HepG2 (cell line): ENCODE measurements at regions not wholly inside any gene's neighbourhood (a gene's known extent, or its start where the extent isn't known, plus 50 kb on each side); places are given as distances from the start of the nearest gene placed in this dataset.

Source experiments
- ATAC-seq: fragments of 200-7000 bp; cut with Tn5 transposase; 3 replicates; pipeline ENCODE4 v1.9.1; 2020; ENCODE audit warnings: mild to moderate bottlenecking, moderate library complexity
- BruUV-seq: library from RNA; stranded (reverse); fragments of 400-500 nt; replicated peaks from 2 replicates; lab custom pipeline; 2021; lab: Mats Ljungman, UMichigan
- CTCF ChIA-PET: fragments of 300-600 bp; formaldehyde crosslinking; extraction: SDS; loops from one replicate; lab custom pipeline; 2021; ENCODE audit warnings: low total read pairs, inconsistent platforms, low intra/inter-chr PET ratio; lab: Yijun Ruan, JAX
- POLR2A ChIA-PET: fragments of 350-600 bp; sonication (Branson Sonifier 250); formaldehyde crosslinking; loops from one replicate; lab custom pipeline; 2020; ENCODE audit warnings: antibody characterized with exemption, inconsistent platforms; lab: Yijun Ruan, JAX
- DNase-seq: peaks from one replicate; pipeline ENCODE4 v3.0.0-alpha.2; 2015; ENCODE audit warnings: low spot score
- FAIRE-seq: peaks from 3 replicates; lab custom pipeline; 2011; peaks lifted over from hg19 to GRCh38; lab: Jason Lieb, UNC
- H2AFZ ChIP-seq: one replicate; pipeline ENCODE4 v1.6.1; 2011; ENCODE audit warnings: low read length, inconsistent platforms
- H3K27ac ChIP-seq: fragments of 300-600 bp; 3 replicates; pipeline ENCODE4 v1.8.0; 2011; ENCODE audit warnings: mixed run types, mild to moderate bottlenecking, mixed read lengths, low read length, inconsistent platforms; ENCODE audit not compliant: insufficient read depth; ENCODE audit errors: extremely low read length
- H3K27me3 ChIP-seq, 2 experiments: fragments of 200-600 bp in 1 of 2; 2 replicates in 1 of 2; 3 replicates in 1 of 2; pipeline versions ENCODE4 v1.6.0 to v1.8.0; 2011; ENCODE audit warnings: low read length in 2 of 2, mild to moderate bottlenecking in 2 of 2, moderate library complexity in 2 of 2, inconsistent platforms in 1 of 2; ENCODE audit not compliant: insufficient read depth in 2 of 2, control insufficient read depth in 1 of 2
- H3K36me3 ChIP-seq, 2 experiments: fragments of 200-600 bp in 1 of 2; replicated peaks in 1 of 2; 2 replicates in 1 of 2; 3 replicates in 1 of 2; pipeline versions ENCODE4 v1.5.1 to v1.8.0; 2011; ENCODE audit warnings: low read length in 2 of 2, inconsistent platforms in 1 of 2; ENCODE audit not compliant: insufficient read depth in 2 of 2, control insufficient read depth in 1 of 2
- H3K4me1 ChIP-seq: 2 replicates; pipeline ENCODE4 v1.5.1; 2012; ENCODE audit warnings: low read length, inconsistent platforms; ENCODE audit not compliant: insufficient read depth
- H3K4me2 ChIP-seq: 2 replicates; pipeline ENCODE4 v1.6.0; 2011; ENCODE audit warnings: low read depth, low read length, inconsistent platforms
- H3K4me3 ChIP-seq, 3 experiments: fragments of 200-600 bp in 1 of 3; sonication (generic), shearing (Covaris generic) in 1 of 3; replicated peaks in 1 of 3; 2 replicates each; pipeline ENCODE4 v1.5.1; 2011 to 2016; ENCODE audit warnings: low read length in 3 of 3, inconsistent platforms in 2 of 3, low read depth in 2 of 3, mild to moderate bottlenecking in 2 of 3, control low read depth in 1 of 3, mixed read lengths in 1 of 3; ENCODE audit not compliant: insufficient read depth in 1 of 3
- H3K79me2 ChIP-seq: one replicate; pipeline ENCODE4 v1.6.1; 2011; ENCODE audit warnings: low read length, inconsistent platforms; ENCODE audit not compliant: insufficient read depth
- H3K9ac ChIP-seq: 2 replicates; pipeline ENCODE4 v1.6.0; 2011; ENCODE audit warnings: mild to moderate bottlenecking, low read depth, low read length, inconsistent platforms; ENCODE audit not compliant: insufficient read depth
- H3K9me3 ChIP-seq: 2 replicates; pipeline ENCODE4 v1.5.1; 2012; ENCODE audit warnings: mild to moderate bottlenecking, low read length
- H4K20me1 ChIP-seq: 2 replicates; pipeline ENCODE4 v1.6.0; 2011; ENCODE audit warnings: inconsistent platforms, mild to moderate bottlenecking, low read length, moderate library complexity; ENCODE audit not compliant: insufficient read depth
- HOXA5 ChIP-seq: sonication (generic); formaldehyde crosslinking; IDR thresholded peaks from 2 replicates; pipeline ENCODE4 v1.4.0; 2020; ENCODE audit warnings: missing genetic modification reagents
- KDM5B ChIP-seq: sonication (generic); formaldehyde crosslinking; IDR thresholded peaks from 2 replicates; pipeline ENCODE4 v1.4.0; 2020; ENCODE audit warnings: missing genetic modification reagents, mild to moderate bottlenecking, borderline replicate concordance
- STAT5B ChIP-seq: sonication (generic); formaldehyde crosslinking; IDR thresholded peaks from 2 replicates; pipeline ENCODE4 v1.4.0; 2020; ENCODE audit warnings: missing genetic modification reagents
- ZFAT ChIP-seq: sonication (generic); formaldehyde crosslinking; conservative IDR thresholded peaks from 2 replicates; pipeline ENCODE4 v1.8.1; 2023; ENCODE audit warnings: missing genetic modification reagents, inconsistent platforms
- ZNF317 ChIP-seq: sonication (generic); formaldehyde crosslinking; IDR thresholded peaks from 2 replicates; pipeline ENCODE4 v1.5.0; 2020; ENCODE audit warnings: mild to moderate bottlenecking, missing genetic modification reagents
- ZNF432 ChIP-seq: sonication (generic); formaldehyde crosslinking; IDR thresholded peaks from 2 replicates; pipeline ENCODE4 v1.5.0; 2020; ENCODE audit warnings: missing genetic modification reagents, mild to moderate bottlenecking, borderline replicate concordance
- ZNF891 ChIP-seq: sonication (generic); formaldehyde crosslinking; IDR thresholded peaks from 2 replicates; pipeline ENCODE4 v1.5.0; 2020; ENCODE audit warnings: mild to moderate bottlenecking, missing genetic modification reagents
- WGBS: methylation state at CpG from one replicate; pipeline ENCODE4 v1.1.6; 2017; ENCODE audit warnings: low lambda C conversion rate; 5-methylcytosine and 5-hydroxymethylcytosine counted together
- in situ Hi-C: cut with HindIII; loops from 2 replicates; pipeline ENCODE4 v1.10.0; 2017; ENCODE audit warnings: low pct_unique_long_range_greater_than_20kb; ENCODE audit not compliant: extremely low pct_ligation_motif_present
- intact Hi-C: fragments of 100-400 bp; cut with micrococcal nuclease; formaldehyde crosslinking; loops from one replicate; pipeline ENCODE4 v1.10.0; 2022; ENCODE audit not compliant: unreplicated experiment
- TF ChIP-seq, protein P1 (sequence below): sonication (generic); formaldehyde crosslinking; IDR thresholded peaks from 2 replicates; pipeline ENCODE4 v1.4.0; 2020; ENCODE audit warnings: missing genetic modification reagents; ENCODE audit errors: not compliant biosample characterization
- TF ChIP-seq, protein P2 (sequence below): sonication (generic); formaldehyde crosslinking; IDR thresholded peaks from 2 replicates; pipeline ENCODE4 v1.5.1; 2020; ENCODE audit warnings: missing genetic modification reagents, mild to moderate bottlenecking, borderline replicate concordance
- TF ChIP-seq, protein P3 (sequence below): fragments of 450-650 bp; IDR thresholded peaks from 2 replicates; pipeline ENCODE4 v1.6.1; 2017

DNA sequence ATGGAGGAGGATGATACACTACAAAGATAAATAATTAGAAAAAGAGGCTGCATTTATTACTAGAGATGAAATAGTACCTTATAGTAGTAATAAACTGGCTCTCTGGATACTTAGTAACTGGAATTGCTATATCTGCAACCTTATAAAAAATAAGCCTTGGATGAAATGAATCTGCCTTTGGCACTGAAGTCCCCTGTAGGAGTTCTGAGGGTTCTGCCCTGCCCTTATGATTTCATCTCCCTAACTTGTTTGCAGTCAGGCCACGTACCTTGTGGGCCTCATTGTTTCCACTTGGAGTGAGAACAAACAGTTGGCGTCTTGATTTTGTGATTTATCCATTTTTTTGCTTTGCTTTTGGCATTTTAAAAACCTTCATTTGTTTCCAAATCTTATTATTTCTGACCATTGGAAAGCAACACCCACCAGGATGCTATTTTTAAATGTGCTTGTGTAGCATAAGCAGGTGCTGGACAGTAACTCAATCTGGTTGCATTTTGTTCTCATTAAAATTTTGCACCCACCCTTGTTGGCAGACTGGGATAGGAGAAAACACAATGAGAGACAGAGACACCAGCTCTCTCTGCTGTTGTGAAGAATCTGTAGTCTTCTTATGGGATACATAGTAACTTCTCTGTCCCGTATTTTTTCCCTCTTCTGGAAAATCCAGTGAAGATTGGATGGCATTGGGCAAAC, 518.9 kb upstream of the SGCD start:
- no TSS peak for BruUV-seq
- Histone ChIP-seq H3K27ac (no peak overlapping the region), H3K36me3 (no peaks in the 10 kb centered on the region), H3K27me3 (no peaks in the 10 kb centered on the region), H3K4me2 (no peak overlapping the region), H2AFZ (no peak overlapping the region), H3K4me1 (no peaks in the 10 kb centered on the region), H3K4me3 (no peak overlapping the region), H4K20me1 (no peaks in the 10 kb centered on the region), H3K9me3 (no peaks in the 10 kb centered on the region), H3K9ac (no peak overlapping the region), H3K79me2 (no peaks in the 10 kb centered on the region)
- in situ Hi-C loops (no loop called here), intact Hi-C loops (no loop called here)
- no peak for TF ChIP-seq KDM5B (CRISPR knock-in tag)
- TF ChIP-seq, protein P1, sequence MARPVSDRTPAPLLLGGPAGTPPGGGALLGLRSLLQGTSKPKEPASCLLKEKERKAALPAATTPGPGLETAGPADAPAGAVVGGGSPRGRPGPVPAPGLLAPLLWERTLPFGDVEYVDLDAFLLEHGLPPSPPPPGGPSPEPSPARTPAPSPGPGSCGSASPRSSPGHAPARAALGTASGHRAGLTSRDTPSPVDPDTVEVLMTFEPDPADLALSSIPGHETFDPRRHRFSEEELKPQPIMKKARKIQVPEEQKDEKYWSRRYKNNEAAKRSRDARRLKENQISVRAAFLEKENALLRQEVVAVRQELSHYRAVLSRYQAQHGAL (CRISPR knock-in tag): no peak
- no peak for TF ChIP-seq ZFAT (CRISPR knock-in tag)
- TF ChIP-seq, protein P2, sequence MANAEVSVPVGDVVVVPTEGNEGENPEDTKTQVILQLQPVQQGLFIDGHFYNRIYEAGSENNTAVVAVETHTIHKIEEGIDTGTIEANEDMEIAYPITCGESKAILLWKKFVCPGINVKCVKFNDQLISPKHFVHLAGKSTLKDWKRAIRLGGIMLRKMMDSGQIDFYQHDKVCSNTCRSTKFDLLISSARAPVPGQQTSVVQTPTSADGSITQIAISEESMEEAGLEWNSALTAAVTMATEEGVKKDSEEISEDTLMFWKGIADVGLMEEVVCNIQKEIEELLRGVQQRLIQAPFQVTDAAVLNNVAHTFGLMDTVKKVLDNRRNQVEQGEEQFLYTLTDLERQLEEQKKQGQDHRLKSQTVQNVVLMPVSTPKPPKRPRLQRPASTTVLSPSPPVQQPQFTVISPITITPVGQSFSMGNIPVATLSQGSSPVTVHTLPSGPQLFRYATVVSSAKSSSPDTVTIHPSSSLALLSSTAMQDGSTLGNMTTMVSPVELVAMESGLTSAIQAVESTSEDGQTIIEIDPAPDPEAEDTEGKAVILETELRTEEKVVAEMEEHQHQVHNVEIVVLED (CRISPR knock-in tag): no peak
- no peak for TF ChIP-seq HOXA5 (CRISPR knock-in tag)
- TF ChIP-seq ZNF891 (CRISPR knock-in tag): no peak
- TF ChIP-seq ZNF317 (CRISPR knock-in tag): no peak
- TF ChIP-seq STAT5B (CRISPR knock-in tag): no peak
- TF ChIP-seq, protein P3, sequence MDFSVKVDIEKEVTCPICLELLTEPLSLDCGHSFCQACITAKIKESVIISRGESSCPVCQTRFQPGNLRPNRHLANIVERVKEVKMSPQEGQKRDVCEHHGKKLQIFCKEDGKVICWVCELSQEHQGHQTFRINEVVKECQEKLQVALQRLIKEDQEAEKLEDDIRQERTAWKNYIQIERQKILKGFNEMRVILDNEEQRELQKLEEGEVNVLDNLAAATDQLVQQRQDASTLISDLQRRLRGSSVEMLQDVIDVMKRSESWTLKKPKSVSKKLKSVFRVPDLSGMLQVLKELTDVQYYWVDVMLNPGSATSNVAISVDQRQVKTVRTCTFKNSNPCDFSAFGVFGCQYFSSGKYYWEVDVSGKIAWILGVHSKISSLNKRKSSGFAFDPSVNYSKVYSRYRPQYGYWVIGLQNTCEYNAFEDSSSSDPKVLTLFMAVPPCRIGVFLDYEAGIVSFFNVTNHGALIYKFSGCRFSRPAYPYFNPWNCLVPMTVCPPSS: no peak
- TF ChIP-seq ZNF432 (CRISPR knock-in tag): no peak
- ChIA-PET CTCF (no interaction called here), POLR2A (no interaction called here)
- ATAC-seq (no peak), FAIRE-seq (no peak), DNase-seq (no peak)
- WGBS: 0% methylated on average over 3 of the region's 3 CpGs
